Mesothelial cell of epicardium (in vitro differentiated cells): ENCODE measurements at regions not wholly inside any gene's neighbourhood (a gene's known extent, or its start where the extent isn't known, plus 50 kb on each side); places are given as distances from the start of the nearest gene placed in this dataset.

Source experiments
- DNase-seq, 2 experiments: peaks; one replicate each; pipeline ENCODE4 v3.0.0; 2021; ENCODE audit warnings: low spot score in 2 of 2; ENCODE audit not compliant: unreplicated experiment in 2 of 2
- H3K27ac Mint-ChIP-seq: 2 replicates; pipeline ENCODE4 v1.8.0; 2021; ENCODE audit warnings: mixed read lengths
- H3K27me3 Mint-ChIP-seq: 2 replicates; pipeline ENCODE4 v1.8.0; 2021; ENCODE audit warnings: low read depth, mixed read lengths
- H3K36me3 Mint-ChIP-seq: 2 replicates; pipeline ENCODE4 v1.8.0; 2021; ENCODE audit warnings: mixed read lengths
- H3K4me1 Mint-ChIP-seq: 2 replicates; pipeline ENCODE4 v1.8.0; 2021; ENCODE audit warnings: mixed read lengths
- H3K4me3 Mint-ChIP-seq: 2 replicates; pipeline ENCODE4 v1.8.0; 2021; ENCODE audit warnings: mild to moderate bottlenecking, moderate library complexity, mixed read lengths
- H3K9me3 Mint-ChIP-seq: 2 replicates; pipeline ENCODE4 v1.8.0; 2021; ENCODE audit warnings: mixed read lengths
- TF ChIP-seq, protein P1 (sequence below): fragments of 200-600 bp; sonication (generic); IDR thresholded peaks from one replicate; pipeline ENCODE4 v1.5.0; 2021; ENCODE audit warnings: antibody characterized with exemption; ENCODE audit not compliant: unreplicated experiment

DNA sequence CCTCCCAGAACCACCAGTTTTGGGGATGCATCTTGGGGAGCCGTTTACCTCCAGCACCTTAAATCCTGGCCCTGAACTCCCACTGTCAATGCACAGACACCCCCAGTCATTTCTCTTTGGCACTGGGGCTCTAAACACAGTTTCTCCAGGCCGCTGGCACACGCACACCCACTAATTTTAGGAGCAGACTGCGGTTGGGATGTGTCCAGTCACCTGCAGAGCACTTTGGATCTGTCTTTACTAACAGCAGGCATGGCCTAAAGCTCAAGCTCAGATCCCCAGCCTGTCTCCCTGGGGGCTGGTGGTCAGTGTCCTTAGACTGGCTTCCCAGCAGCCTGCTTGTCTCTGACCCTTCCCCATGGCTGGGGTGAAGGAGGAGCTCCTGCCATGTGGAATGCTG is 49.9 kb downstream of the SYNE3 start:
- H3K9me3 Mint-ChIP-seq = no peaks in the 10 kb centered on the region
- no peak overlapping the region for H3K27ac Mint-ChIP-seq
- no peak overlapping the region for H3K4me3 Mint-ChIP-seq
- H3K4me1 Mint-ChIP-seq = no peaks in the 10 kb centered on the region
- DNase-seq = no peak
- peaks cover 30% of the 10 kb centered on the region for H3K27me3 Mint-ChIP-seq
- TF ChIP-seq, protein P1, sequence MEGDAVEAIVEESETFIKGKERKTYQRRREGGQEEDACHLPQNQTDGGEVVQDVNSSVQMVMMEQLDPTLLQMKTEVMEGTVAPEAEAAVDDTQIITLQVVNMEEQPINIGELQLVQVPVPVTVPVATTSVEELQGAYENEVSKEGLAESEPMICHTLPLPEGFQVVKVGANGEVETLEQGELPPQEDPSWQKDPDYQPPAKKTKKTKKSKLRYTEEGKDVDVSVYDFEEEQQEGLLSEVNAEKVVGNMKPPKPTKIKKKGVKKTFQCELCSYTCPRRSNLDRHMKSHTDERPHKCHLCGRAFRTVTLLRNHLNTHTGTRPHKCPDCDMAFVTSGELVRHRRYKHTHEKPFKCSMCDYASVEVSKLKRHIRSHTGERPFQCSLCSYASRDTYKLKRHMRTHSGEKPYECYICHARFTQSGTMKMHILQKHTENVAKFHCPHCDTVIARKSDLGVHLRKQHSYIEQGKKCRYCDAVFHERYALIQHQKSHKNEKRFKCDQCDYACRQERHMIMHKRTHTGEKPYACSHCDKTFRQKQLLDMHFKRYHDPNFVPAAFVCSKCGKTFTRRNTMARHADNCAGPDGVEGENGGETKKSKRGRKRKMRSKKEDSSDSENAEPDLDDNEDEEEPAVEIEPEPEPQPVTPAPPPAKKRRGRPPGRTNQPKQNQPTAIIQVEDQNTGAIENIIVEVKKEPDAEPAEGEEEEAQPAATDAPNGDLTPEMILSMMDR = no peak
- H3K36me3 Mint-ChIP-seq = no peaks in the 10 kb centered on the region

DNA sequence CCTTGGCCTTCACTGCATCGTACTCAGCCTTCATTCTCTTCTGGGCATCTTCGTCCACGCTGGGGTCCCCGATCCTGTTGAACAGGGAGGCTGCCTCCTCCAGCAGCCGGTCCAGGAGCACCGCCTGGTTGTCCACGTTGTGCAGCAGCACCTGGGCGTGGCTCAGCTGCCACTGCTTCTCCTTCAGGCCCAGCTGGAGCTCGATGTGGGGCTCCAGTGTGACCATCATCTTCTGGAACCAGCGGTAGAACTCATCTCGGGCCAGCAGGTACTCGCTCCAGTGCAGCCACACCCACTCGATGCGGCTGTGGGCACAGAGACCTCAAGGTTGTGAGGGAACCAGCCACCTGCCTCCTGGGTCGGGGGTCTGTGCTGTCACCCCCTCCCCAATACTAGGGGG is 50.5 kb downstream of the SYNE3 start:
- TF ChIP-seq, protein P1 = no peak
- no peak overlapping the region for H3K4me3 Mint-ChIP-seq
- H3K27ac Mint-ChIP-seq = no peak overlapping the region
- H3K36me3 Mint-ChIP-seq = no peaks in the 10 kb centered on the region
- peaks cover 2% of the 10 kb centered on the region for H3K4me1 Mint-ChIP-seq
- peaks cover 32% of the 10 kb centered on the region for H3K27me3 Mint-ChIP-seq
- no peak for DNase-seq
- no peaks in the 10 kb centered on the region for H3K9me3 Mint-ChIP-seq

DNA sequence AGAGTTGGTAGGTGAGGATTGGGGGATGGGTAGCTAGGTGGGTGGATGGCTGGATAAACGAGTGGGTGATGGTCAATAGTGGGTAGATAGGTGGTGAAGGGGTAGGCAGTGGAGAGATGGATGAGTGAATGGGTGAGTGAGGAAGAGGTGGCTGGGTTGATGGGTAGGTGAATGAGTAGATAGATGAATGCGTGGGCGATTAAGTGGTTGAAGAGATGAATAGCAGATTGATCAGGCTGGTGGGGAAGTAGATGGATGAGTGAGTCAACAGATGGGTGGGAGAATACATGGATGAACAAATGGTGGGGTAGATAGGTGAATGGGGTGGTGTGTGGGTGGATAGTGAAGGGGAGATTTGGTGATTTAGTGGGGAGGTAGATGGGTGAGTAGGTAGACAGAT is 51.1 kb downstream of the SYNE3 start:
- Mint-ChIP-seq H3K4me3 (no peak overlapping the region), H3K27me3 (peaks cover 38% of the 10 kb centered on the region), H3K9me3 (no peaks in the 10 kb centered on the region), H3K36me3 (no peaks in the 10 kb centered on the region), H3K27ac (no peak overlapping the region), H3K4me1 (peaks cover 7% of the 10 kb centered on the region)
- TF ChIP-seq, protein P1 = no peak
- DNase-seq = no peak

DNA sequence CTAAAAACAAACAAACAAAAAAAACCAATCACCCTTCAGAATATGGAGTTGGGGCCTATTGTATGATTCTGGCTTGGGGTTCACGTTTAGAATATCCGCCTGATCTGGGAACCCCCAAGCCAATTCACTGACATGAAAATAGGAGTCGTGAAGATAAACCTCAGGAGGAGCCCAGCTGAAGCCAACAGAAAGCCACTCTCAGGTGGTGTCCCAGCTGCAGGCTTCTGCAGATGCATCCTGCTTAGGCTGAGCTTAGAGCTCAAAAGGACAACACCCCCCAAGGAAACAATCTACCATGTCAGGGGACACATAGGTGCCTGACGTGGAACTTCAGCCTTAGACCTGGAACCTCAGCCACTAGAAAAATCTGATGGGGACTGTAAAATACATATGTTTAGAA is 51.9 kb downstream of the SYNE3 start:
- no peak overlapping the region for H3K27ac Mint-ChIP-seq
- H3K4me3 Mint-ChIP-seq = no peak overlapping the region
- TF ChIP-seq, protein P1 = no peak
- H3K9me3 Mint-ChIP-seq = no peaks in the 10 kb centered on the region
- no peak for DNase-seq
- peaks cover 7% of the 10 kb centered on the region for H3K4me1 Mint-ChIP-seq
- H3K27me3 Mint-ChIP-seq = peaks cover 46% of the 10 kb centered on the region
- no peaks in the 10 kb centered on the region for H3K36me3 Mint-ChIP-seq

DNA sequence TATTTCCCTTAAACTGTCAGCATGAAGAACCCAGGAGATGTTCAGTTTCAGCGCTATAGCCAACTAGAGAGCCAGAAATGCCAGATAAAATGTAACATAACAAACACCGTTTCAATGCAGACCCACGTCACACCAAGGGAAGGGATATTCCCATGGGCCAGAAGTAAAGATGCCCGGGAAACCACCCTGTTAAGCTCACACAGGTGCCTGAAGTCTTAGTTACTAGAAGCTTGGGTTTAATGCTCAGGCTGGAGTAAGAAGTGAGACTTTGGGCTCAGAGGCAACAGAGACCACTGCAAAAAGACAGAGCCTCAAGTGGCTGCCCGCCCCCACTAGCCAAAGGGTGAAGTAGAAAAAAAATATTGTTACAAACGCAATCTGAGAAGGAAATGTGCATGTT is 52.3 kb downstream of the SYNE3 start:
- no peak overlapping the region for H3K4me3 Mint-ChIP-seq
- peaks cover 49% of the 10 kb centered on the region for H3K27me3 Mint-ChIP-seq
- no peaks in the 10 kb centered on the region for H3K36me3 Mint-ChIP-seq
- no peak for DNase-seq
- TF ChIP-seq, protein P1 = no peak
- no peak overlapping the region for H3K27ac Mint-ChIP-seq
- no peaks in the 10 kb centered on the region for H3K9me3 Mint-ChIP-seq
- H3K4me1 Mint-ChIP-seq = peaks cover 7% of the 10 kb centered on the region
